Activated naive CD4-positive, alpha-beta T cell treated with anti-CD3 and anti-CD28 coated beads, Interleukin-2, amount 10 ng/mL, durations not matched to agents 7 days and 5 days (primary cell): ENCODE measurements at regions not wholly inside any gene's neighbourhood (a gene's known extent, or its start where the extent isn't known, plus 50 kb on each side); places are given as distances from the start of the nearest gene placed in this dataset.

Experiments
- CTCF ChIA-PET: fragments of 350-600 bp; sonication (Branson Sonifier 250); formaldehyde crosslinking; loops from one replicate; lab custom pipeline; 2021; ENCODE audit warnings: antibody characterized with exemption; lab: Charles Lee
- DNase-seq: peaks from one replicate; pipeline ENCODE4 v3.0.0-alpha.2; 2020
- H3K27ac Mint-ChIP-seq: one replicate; pipeline ENCODE4 v1.8.0; 2021; ENCODE audit warnings: mild to moderate bottlenecking, moderate library complexity, mixed read lengths
- H3K27me3 Mint-ChIP-seq: one replicate; pipeline ENCODE4 v1.8.0; 2021; ENCODE audit warnings: mild to moderate bottlenecking, mixed read lengths
- H3K36me3 Mint-ChIP-seq: one replicate; pipeline ENCODE4 v1.8.0; 2021; ENCODE audit warnings: mixed read lengths
- H3K4me1 Mint-ChIP-seq: one replicate; pipeline ENCODE4 v1.8.0; 2021; ENCODE audit warnings: mixed read lengths
- H3K4me3 Mint-ChIP-seq: one replicate; pipeline ENCODE4 v1.8.0; 2021; ENCODE audit warnings: mild to moderate bottlenecking, moderate library complexity, mixed read lengths
- H3K9me3 Mint-ChIP-seq: one replicate; pipeline ENCODE4 v1.8.0; 2021; ENCODE audit warnings: mixed read lengths

DNA sequence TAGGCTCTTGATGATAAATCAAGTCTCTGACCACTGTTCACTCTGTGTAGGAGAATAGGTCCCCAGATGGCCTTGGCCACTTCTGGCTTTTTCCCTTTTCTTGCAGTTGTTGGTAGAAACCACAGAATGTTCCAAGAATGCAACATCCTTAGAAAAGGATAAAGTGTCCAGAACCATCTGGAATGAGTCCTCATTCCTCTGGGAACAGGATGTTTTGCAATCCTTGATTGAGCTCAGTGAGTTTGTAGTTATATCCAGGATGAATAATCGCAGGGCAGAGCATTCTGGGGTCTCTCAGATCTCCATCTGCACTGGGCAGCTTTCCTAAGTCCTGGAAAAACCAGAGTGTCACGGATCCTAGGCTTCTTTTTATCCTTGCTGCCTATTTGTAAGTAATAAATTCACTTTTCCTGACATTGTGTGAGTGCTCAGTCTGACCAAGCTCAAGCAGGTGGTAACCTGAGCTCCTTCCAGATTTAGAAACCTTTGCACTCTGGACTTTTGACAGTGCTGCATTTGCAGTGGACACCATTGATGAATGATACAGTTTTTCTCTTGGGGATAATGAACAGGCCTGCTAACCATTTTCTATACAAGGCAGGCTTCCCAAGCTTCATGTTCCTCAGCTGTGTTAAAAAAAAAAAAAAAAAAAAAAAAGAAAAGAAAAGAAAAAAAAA is 1028.6 kb downstream of the OTOL1 start:
- CTCF ChIA-PET = no interaction called here
- Mint-ChIP-seq H3K27ac (no peak overlapping the region), H3K4me3 (no peak overlapping the region), H3K36me3 (no peaks in the 10 kb centered on the region), H3K27me3 (no peaks in the 10 kb centered on the region), H3K4me1 (no peaks in the 10 kb centered on the region), H3K9me3 (peaks cover 2% of the 10 kb centered on the region)
- DNase-seq = no peak

DNA sequence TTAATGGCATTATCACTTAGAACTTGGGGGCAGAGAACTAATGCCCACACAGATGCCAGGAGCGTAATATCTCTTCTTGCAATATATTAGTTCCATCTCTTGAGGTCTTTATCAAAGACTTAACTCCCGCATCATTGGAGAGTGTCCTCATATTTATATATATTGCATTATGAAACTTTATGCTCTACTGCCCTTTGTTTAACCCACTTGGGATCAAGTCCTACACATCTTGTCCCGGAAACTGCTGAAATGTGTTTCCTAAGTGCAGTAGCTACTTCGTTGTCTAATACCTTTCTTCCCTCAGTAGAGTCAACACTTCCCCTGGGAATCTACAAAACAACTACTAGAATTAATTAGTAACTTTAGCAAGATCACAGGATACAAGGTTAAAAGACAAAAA is 1029.2 kb downstream of the OTOL1 start:
- H3K36me3 Mint-ChIP-seq = no peaks in the 10 kb centered on the region
- CTCF ChIA-PET = no interaction called here
- no peaks in the 10 kb centered on the region for H3K27me3 Mint-ChIP-seq
- no peak overlapping the region for H3K4me3 Mint-ChIP-seq
- no peak overlapping the region for H3K27ac Mint-ChIP-seq
- no peaks in the 10 kb centered on the region for H3K4me1 Mint-ChIP-seq
- no peak for DNase-seq
- peaks cover 2% of the 10 kb centered on the region for H3K9me3 Mint-ChIP-seq

DNA sequence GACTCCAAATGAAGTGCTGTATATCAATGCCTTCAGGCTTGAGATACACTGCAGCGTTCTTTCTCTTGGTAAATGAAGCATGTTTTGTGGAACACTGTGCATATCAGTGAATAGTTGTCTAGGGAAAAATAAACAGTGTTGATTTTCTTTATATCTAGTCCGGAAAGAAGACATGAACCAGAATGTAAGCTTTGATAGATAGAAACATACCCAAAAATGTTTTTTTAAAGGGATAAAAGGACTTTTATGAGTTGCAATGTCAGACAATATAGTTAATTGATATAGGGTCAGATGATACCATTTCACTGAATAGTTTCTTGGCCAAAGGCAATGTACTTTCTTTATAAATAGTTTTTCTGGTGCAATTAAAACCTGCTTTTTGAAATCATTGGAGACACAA is 1037.8 kb downstream of the OTOL1 start:
- no peaks in the 10 kb centered on the region for H3K9me3 Mint-ChIP-seq
- no peak overlapping the region for H3K4me3 Mint-ChIP-seq
- no peaks in the 10 kb centered on the region for H3K27me3 Mint-ChIP-seq
- CTCF ChIA-PET = no interaction called here
- no peak for DNase-seq
- no peaks in the 10 kb centered on the region for H3K4me1 Mint-ChIP-seq
- no peaks in the 10 kb centered on the region for H3K36me3 Mint-ChIP-seq
- H3K27ac Mint-ChIP-seq = no peak overlapping the region

DNA sequence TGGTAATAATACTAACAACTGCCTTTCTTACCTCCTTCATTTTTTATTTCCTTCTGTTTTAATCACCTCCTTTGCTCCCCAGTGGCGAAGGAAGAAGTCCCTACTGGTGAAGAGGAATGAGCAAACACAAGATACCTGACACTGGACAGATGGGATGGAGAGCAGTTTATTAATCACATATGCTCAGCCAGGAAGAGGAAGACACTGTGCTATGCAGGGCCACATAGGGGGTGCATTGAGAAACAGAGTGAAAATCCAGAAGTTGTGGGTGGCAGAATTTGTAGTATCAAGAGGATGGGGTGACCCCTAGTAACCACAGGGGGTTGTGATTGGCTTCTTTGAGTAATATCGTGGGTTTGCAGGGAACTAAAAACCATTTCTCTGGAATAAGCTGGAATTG is 1041.9 kb downstream of the OTOL1 start:
- CTCF ChIA-PET = no interaction called here
- Mint-ChIP-seq H3K27ac (no peak overlapping the region), H3K36me3 (no peaks in the 10 kb centered on the region), H3K4me1 (no peaks in the 10 kb centered on the region), H3K9me3 (peaks cover 2% of the 10 kb centered on the region), H3K4me3 (no peak overlapping the region), H3K27me3 (no peaks in the 10 kb centered on the region)
- DNase-seq = no peak

DNA sequence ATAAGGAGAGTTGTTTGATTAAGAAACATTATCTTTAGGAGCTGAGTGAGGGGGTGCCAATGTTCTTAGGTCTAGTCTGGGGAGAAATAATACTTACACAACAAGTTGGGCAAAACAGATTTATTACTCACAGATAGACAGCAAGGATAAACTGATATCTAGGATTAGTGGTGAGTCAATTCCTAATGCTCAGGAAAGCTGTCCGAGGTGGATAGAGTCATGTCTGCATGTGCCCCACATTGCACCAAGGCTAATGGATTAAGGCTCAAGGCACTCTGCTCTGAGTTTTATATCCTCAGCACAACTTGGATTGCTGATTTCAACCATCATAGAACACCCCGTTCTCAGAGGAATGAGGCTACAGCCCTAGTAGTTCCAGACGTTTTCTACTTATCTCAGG is 1042.3 kb downstream of the OTOL1 start:
- Mint-ChIP-seq H3K4me1 (no peaks in the 10 kb centered on the region), H3K27me3 (no peaks in the 10 kb centered on the region), H3K4me3 (no peak overlapping the region), H3K36me3 (no peaks in the 10 kb centered on the region), H3K9me3 (peaks cover 2% of the 10 kb centered on the region), H3K27ac (no peak overlapping the region)
- CTCF ChIA-PET = interaction anchor here (0.7 kb wide), 1 partner anchor 50 kb away, joined by 3 read pairs; no protein-coding TSS in a partner anchor
- no peak for DNase-seq

DNA sequence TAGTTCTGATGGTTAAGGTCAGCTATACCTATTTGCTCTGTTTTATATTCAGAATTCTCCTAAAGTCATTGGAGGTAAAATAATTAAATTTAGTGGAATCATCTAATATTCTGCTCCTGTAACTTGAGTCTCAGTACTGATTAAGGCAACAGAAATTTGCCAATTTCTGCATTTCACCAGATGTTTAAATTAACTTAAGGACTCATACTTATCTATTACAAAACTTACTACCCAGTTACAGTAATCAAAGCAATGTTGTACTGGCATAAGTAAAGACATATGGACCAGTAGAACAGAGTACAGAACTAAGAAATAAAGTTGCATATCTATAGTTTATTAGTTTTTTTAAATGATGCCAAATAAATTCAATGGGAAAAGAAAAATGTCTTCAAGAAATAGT is 1043.8 kb downstream of the OTOL1 start:
- Mint-ChIP-seq H3K4me1 (no peaks in the 10 kb centered on the region), H3K4me3 (no peak overlapping the region), H3K27ac (no peak overlapping the region), H3K9me3 (peaks cover 2% of the 10 kb centered on the region), H3K27me3 (no peaks in the 10 kb centered on the region), H3K36me3 (no peaks in the 10 kb centered on the region)
- DNase-seq = no peak
- CTCF ChIA-PET = no interaction called here

DNA sequence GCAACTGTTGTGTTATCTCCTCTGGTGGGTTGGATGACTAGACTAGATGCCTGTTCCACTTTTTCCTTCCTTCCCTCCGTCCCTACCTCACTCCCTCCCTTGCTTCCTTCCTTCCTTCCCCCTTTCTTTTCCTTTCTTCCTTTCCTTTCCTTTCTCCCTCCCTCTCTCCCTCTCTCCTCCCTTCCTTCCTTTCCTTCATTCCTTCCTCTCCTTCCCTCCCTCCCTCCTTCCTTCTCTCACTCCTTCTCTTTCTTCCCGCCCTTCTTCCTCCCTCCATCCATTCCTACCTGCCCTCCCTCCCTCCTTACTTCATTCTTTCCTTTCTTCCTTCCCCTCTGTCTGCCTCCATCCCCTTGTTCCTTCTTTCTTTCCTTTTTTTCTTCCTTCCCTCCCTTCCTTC is 1045.3 kb downstream of the OTOL1 start:
- no peaks in the 10 kb centered on the region for H3K4me1 Mint-ChIP-seq
- H3K27ac Mint-ChIP-seq = no peak overlapping the region
- DNase-seq = no peak
- no peaks in the 10 kb centered on the region for H3K27me3 Mint-ChIP-seq
- peaks cover 2% of the 10 kb centered on the region for H3K9me3 Mint-ChIP-seq
- no peak overlapping the region for H3K4me3 Mint-ChIP-seq
- CTCF ChIA-PET = no interaction called here
- H3K36me3 Mint-ChIP-seq = no peaks in the 10 kb centered on the region

DNA sequence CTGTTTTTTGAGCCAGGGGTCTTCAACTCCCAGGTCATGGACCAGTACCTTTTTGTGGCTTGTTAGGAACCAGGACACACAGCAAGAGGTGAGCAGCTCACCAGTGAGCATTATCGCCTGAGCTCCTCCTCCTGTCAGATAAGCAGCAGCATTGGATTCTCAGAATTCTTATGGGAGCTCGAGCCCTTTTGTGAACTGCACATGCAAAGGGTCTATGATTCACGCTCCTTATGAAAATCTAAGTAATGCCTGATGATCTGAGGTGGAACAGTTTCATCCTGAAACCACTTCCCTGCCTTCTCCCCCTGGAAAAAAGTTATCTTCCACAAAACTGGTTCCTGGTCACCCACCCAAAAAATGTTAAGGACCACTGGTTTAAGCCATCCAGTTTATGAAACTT is 1047.6 kb downstream of the OTOL1 start:
- no peaks in the 10 kb centered on the region for H3K4me1 Mint-ChIP-seq
- no peaks in the 10 kb centered on the region for H3K36me3 Mint-ChIP-seq
- peaks cover 2% of the 10 kb centered on the region for H3K9me3 Mint-ChIP-seq
- no peak for DNase-seq
- H3K4me3 Mint-ChIP-seq = no peak overlapping the region
- no peak overlapping the region for H3K27ac Mint-ChIP-seq
- CTCF ChIA-PET = interaction anchor here (0.7 kb wide), 1 partner anchor 1564 kb away, joined by 3 read pairs; no protein-coding TSS in a partner anchor
- no peaks in the 10 kb centered on the region for H3K27me3 Mint-ChIP-seq

DNA sequence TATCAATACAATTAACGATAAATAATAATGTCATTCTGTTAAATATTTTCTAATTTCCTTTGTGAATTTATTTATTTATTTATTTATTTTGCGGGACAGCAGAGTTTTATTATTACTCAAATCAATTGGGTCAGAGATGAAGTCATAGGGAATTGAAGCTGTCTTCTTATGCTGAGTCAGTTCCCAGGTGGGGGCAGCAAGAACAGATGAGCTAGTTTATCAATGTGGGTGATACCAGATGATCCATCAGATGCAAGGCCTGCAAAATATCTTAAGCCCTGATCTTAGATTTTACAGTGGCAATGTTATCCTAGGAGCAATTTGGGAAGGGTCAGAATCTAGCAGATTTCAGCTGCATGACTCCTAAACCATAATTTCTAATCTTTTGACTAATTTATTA is 1050.3 kb downstream of the OTOL1 start:
- no peaks in the 10 kb centered on the region for H3K36me3 Mint-ChIP-seq
- peaks cover 5% of the 10 kb centered on the region for H3K9me3 Mint-ChIP-seq
- no peak overlapping the region for H3K27ac Mint-ChIP-seq
- no peaks in the 10 kb centered on the region for H3K27me3 Mint-ChIP-seq
- CTCF ChIA-PET = no interaction called here
- H3K4me3 Mint-ChIP-seq = no peak overlapping the region
- DNase-seq = no peak
- H3K4me1 Mint-ChIP-seq = no peaks in the 10 kb centered on the region

DNA sequence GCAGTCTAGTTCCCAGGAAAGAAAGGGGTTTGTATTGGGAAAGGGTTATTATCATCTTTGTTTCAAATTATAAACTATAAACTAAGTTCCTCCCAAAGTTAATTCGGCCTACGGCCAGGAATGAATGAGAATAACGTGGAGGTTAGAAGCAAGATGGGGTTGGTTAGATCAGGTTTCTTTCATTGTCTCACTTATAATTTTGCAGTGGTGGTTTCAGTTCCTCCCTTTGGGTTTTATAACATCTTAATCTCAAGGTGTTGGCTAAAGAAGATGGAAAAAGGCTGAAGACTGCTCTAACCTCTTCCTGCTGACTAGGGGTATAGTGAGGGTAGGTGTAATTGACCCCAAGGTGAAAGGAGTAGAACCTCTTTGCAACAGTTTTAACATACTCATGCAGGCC is 1050.7 kb downstream of the OTOL1 start:
- H3K36me3 Mint-ChIP-seq = no peaks in the 10 kb centered on the region

DNA sequence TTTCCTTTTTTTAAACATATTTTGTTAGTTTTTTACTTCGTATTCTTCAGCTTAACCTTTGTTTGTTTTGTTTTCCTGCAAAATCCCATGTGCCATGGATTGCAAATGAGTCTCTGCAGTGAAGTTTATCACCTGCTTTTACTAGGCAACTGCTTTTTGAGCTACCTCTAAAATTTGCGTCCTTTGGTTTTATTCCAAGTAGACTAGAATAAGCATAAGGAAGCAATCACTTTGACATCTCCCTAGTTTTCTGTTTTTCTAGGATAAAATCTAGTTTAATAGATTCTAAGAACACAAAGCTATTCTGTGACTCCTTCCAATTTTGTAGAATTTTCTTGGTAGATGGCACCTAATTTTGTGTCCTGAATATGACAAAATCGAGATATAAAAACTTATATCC is 1059.2 kb downstream of the OTOL1 start:
- CTCF ChIA-PET = no interaction called here
- Mint-ChIP-seq H3K27ac (no peak overlapping the region), H3K9me3 (peaks cover 3% of the 10 kb centered on the region), H3K4me1 (no peaks in the 10 kb centered on the region), H3K36me3 (no peaks in the 10 kb centered on the region), H3K4me3 (no peak overlapping the region), H3K27me3 (no peaks in the 10 kb centered on the region)
- no peak for DNase-seq

More for the DNA sequence above, 1050.7 kb downstream of the OTOL1 start:
- no peak overlapping the region for H3K4me3 Mint-ChIP-seq
- CTCF ChIA-PET = no interaction called here
- H3K9me3 Mint-ChIP-seq = peaks cover 5% of the 10 kb centered on the region
- no peak for DNase-seq
- no peaks in the 10 kb centered on the region for H3K27me3 Mint-ChIP-seq
- H3K27ac Mint-ChIP-seq = no peak overlapping the region
- H3K4me1 Mint-ChIP-seq = no peaks in the 10 kb centered on the region

DNA sequence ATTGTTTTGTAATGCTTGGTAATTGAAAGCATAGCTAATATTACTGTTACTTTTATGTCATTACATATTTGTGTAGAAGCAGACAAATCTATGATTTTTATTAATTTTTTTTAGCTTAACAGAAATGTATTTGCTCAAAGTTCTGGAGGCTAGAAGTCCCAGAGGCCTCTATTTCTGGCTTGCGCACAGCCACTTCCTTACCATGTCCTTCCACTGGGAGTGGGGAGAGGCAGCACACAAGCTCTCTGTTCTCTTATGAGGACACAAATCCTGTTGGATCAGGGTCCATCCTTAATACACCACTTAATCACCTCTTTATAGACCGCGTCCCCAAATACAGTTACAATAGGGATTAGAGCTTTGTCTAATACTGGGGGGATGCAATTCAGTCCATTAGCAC is 1061.4 kb downstream of the OTOL1 start:
- Mint-ChIP-seq H3K4me3 (no peak overlapping the region), H3K27me3 (no peaks in the 10 kb centered on the region), H3K9me3 (peaks cover 1% of the 10 kb centered on the region), H3K27ac (no peak overlapping the region), H3K36me3 (no peaks in the 10 kb centered on the region), H3K4me1 (no peaks in the 10 kb centered on the region)
- DNase-seq = no peak
- CTCF ChIA-PET = no interaction called here

DNA sequence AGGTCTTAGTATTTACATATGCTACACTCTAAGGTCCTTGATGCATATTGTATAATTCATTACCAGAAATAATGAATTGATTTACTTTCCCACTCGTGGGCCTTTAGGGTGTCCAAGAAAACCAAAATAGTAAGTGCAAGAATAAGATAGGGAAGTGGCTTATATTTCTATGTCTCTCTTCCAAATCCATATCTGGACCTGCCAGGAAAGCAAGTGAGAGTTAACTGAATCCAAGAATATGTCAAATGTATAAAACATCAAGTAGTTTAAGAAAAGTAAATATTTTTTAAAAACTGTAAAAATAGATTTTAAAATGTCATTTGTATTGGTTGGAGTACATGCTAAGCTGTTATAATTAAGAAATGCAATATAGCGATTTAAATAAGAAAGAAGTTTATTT is 1072.1 kb downstream of the OTOL1 start:
- no peak for DNase-seq
- H3K36me3 Mint-ChIP-seq = no peaks in the 10 kb centered on the region
- H3K27ac Mint-ChIP-seq = no peak overlapping the region
- H3K27me3 Mint-ChIP-seq = no peaks in the 10 kb centered on the region
- CTCF ChIA-PET = no interaction called here
- peaks cover 2% of the 10 kb centered on the region for H3K9me3 Mint-ChIP-seq
- no peak overlapping the region for H3K4me3 Mint-ChIP-seq
- no peaks in the 10 kb centered on the region for H3K4me1 Mint-ChIP-seq

DNA sequence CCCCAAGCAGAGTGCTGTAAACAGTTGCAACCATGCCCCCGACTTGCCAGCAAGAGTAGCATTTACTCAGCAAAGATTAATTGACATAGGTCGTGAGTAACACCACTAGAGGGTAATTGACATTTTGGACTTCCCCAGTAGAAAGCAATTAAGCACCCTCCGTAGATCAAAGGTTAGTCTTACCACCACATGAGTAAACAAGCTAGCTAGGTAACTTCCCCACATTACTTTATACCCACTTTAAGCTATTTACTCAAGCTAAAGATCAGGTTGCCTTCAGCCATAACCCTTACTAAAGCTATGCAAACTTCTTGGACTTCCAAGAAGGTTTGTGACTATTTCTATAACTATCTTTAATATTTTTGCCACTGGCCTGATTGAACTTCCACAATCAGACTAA is 1072.7 kb downstream of the OTOL1 start:
- H3K27me3 Mint-ChIP-seq = no peaks in the 10 kb centered on the region
- CTCF ChIA-PET = no interaction called here
- no peak for DNase-seq

DNA sequence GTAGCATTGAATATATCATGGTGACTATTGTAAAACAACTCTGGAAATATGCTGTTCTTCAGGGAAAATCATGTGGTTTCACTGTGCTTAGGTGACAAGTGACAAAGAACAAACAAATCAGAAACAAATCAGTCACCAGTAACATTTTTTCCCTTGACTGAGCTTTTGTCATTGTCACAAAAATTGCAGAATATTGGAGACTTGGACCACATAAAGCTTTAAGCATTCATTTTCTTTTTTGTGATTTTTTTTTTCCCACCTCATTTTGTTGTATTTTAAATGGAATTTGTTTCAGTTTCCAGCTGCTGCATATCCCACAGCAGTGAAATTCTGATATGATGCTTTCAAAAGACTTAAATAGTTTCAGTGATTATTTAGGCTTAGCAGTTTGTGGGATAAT is 1088.4 kb downstream of the OTOL1 start:
- Mint-ChIP-seq H3K9me3 (peaks cover 19% of the 10 kb centered on the region), H3K36me3 (no peaks in the 10 kb centered on the region), H3K27me3 (no peaks in the 10 kb centered on the region), H3K4me3 (no peak overlapping the region), H3K27ac (no peak overlapping the region), H3K4me1 (no peaks in the 10 kb centered on the region)
- CTCF ChIA-PET = no interaction called here
- DNase-seq = no peak

More for the DNA sequence above, 1072.7 kb downstream of the OTOL1 start:
- Mint-ChIP-seq H3K36me3 (no peaks in the 10 kb centered on the region), H3K4me1 (no peaks in the 10 kb centered on the region), H3K9me3 (peaks cover 2% of the 10 kb centered on the region), H3K4me3 (no peak overlapping the region), H3K27ac (no peak overlapping the region)
